ENCODE measurements at regions not wholly inside any gene's neighbourhood (a gene's known extent, or its start where the extent isn't known, plus 50 kb on each side); places are given as distances from the start of the nearest gene placed in this dataset.

DNA sequence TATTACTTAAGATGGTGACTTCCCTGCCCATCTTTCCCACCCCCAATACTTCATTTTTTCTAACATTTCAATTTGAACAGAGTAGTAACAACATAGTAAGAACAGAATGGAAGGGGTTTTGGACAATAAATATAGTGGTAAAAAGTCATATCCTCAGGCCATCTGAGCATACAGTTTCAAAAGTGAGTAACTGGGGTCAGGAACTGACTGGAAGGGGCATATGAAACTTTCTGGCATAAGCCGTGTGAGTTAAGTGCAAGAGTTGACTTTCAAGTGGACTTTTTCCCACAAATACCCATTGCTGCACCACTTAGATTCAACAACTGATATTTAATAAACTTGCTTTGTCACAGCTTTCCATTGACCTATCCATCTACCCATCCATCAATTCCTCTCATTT, 153.5 kb upstream of the IL12A start:
- Histone ChIP-seq H3K27me3 (ENCODE audit: low read depth) (no peaks in the 10 kb centered on the region), H3K27ac (no peak overlapping the region), H3K4me1 (peaks cover 29% of the 10 kb centered on the region), H3K36me3 (no peaks in the 10 kb centered on the region), H3K4me3 (no peak overlapping the region), H3K9me3 (no peaks in the 10 kb centered on the region)
- TF ChIP-seq, protein P1, sequence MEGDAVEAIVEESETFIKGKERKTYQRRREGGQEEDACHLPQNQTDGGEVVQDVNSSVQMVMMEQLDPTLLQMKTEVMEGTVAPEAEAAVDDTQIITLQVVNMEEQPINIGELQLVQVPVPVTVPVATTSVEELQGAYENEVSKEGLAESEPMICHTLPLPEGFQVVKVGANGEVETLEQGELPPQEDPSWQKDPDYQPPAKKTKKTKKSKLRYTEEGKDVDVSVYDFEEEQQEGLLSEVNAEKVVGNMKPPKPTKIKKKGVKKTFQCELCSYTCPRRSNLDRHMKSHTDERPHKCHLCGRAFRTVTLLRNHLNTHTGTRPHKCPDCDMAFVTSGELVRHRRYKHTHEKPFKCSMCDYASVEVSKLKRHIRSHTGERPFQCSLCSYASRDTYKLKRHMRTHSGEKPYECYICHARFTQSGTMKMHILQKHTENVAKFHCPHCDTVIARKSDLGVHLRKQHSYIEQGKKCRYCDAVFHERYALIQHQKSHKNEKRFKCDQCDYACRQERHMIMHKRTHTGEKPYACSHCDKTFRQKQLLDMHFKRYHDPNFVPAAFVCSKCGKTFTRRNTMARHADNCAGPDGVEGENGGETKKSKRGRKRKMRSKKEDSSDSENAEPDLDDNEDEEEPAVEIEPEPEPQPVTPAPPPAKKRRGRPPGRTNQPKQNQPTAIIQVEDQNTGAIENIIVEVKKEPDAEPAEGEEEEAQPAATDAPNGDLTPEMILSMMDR (IDR thresholded peaks at IDR 0.05) = no peak
- ATAC-seq = no peak
- intact Hi-C loops (cut with DNase I) = no loop called here
- no peak for DNase-seq

GRCh38 chr3:159837725-159838124, 150.9 kb upstream of the IL12A start:
- no peaks in the 10 kb centered on the region for H3K9me3 ChIP-seq
- intact Hi-C loops (cut with DNase I) = no loop called here
- no peak overlapping the region for H3K4me3 ChIP-seq
- TF ChIP-seq, protein P1 (IDR thresholded peaks at IDR 0.05) = no peak
- no peaks in the 10 kb centered on the region for H3K27me3 ChIP-seq (ENCODE audit: low read depth)
- DNase-seq (no peak), ATAC-seq (no peak)
- H3K27ac ChIP-seq = no peak overlapping the region
- H3K4me1 ChIP-seq = peaks cover 29% of the 10 kb centered on the region
- H3K36me3 ChIP-seq = no peaks in the 10 kb centered on the region

DNA sequence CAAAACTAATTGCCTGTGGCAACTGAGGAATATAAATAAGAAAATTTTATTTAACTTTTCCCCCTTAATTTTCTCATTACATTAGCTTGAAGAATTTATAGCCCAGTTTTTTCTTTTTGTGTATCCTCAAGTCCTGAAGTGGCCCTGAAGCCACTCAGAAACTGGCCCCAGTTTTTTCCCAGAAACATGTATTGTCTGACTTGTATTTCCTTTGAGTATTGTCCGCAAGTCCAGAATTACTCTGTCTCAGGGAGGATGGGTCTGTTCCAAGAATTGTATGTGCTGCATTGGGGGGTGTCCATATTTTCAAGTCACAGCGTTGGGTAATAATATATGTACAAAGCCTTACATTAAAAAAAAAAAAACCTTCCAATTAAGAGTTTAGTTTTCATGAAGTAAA, 149.7 kb upstream of the IL12A start:
- no peak for DNase-seq
- ATAC-seq = no peak
- intact Hi-C loops (cut with DNase I) = no loop called here
- Histone ChIP-seq H3K27me3 (ENCODE audit: low read depth) (no peaks in the 10 kb centered on the region), H3K9me3 (no peaks in the 10 kb centered on the region), H3K36me3 (no peaks in the 10 kb centered on the region), H3K27ac (no peak overlapping the region), H3K4me1 (peaks cover 32% of the 10 kb centered on the region), H3K4me3 (no peak overlapping the region)
- TF ChIP-seq, protein P1 (IDR thresholded peaks at IDR 0.05) = no peak

- H3K4me3 ChIP-seq = peak within 1 kb of the TSS; percentile 48
- H3K27ac ChIP-seq = peak within 1 kb of the TSS; percentile 74
- intact Hi-C loops (cut with DNase I) = no loop called here
- no peaks in the 10 kb centered on the region for H3K9me3 ChIP-seq
- no peaks in the 10 kb centered on the region for H3K36me3 ChIP-seq
- peaks cover 40% of the 10 kb centered on the region for H3K4me1 ChIP-seq
- TF ChIP-seq, protein P1 (IDR thresholded peaks at IDR 0.05) = no peak
- ATAC-seq (peak; percentile 67 to 83), DNase-seq (peak; percentile 60)
- H3K27me3 ChIP-seq (ENCODE audit: low read depth) = no peaks in the 10 kb centered on the region
These were observed 148.9 kb upstream of the IL12A start, which contains the start of gene SCHIP1 for GRCh38 chr3:159839561-159840379. Gene SCHIP1 (plus strand): TSS chr3:159839861.

- TF ChIP-seq, protein P1 (IDR thresholded peaks at IDR 0.05) = no peak
- Histone ChIP-seq H3K36me3 (no peaks in the 10 kb centered on the region), H3K9me3 (no peaks in the 10 kb centered on the region), H3K4me1 (peaks cover 43% of the 10 kb centered on the region), H3K4me3 (peak overlapping the region; percentile 48), H3K27me3 (ENCODE audit: low read depth) (no peaks in the 10 kb centered on the region), H3K27ac (peak overlapping the region; percentile 74)
- intact Hi-C loops (cut with DNase I) = no loop called here
- ATAC-seq (peak; percentile 78 to 85), DNase-seq (no peak)
These were observed 147.8 kb upstream of the IL12A start for GRCh38 chr3:159840703-159841299.
